GM12873 (cell line): ENCODE measurements at regions not wholly inside any gene's neighbourhood (a gene's known extent, or its start where the extent isn't known, plus 50 kb on each side); places are given as distances from the start of the nearest gene placed in this dataset.

Experiments
- TF ChIP-seq, protein P1 (sequence below): IDR thresholded peaks from 2 replicates; pipeline ENCODE4 v1.5.1; 2012; ENCODE audit warnings: low read depth, mild to moderate bottlenecking, moderate library complexity, low read length, control low read depth; ENCODE audit not compliant: insufficient read depth; ENCODE audit errors: missing control alignments

DNA sequence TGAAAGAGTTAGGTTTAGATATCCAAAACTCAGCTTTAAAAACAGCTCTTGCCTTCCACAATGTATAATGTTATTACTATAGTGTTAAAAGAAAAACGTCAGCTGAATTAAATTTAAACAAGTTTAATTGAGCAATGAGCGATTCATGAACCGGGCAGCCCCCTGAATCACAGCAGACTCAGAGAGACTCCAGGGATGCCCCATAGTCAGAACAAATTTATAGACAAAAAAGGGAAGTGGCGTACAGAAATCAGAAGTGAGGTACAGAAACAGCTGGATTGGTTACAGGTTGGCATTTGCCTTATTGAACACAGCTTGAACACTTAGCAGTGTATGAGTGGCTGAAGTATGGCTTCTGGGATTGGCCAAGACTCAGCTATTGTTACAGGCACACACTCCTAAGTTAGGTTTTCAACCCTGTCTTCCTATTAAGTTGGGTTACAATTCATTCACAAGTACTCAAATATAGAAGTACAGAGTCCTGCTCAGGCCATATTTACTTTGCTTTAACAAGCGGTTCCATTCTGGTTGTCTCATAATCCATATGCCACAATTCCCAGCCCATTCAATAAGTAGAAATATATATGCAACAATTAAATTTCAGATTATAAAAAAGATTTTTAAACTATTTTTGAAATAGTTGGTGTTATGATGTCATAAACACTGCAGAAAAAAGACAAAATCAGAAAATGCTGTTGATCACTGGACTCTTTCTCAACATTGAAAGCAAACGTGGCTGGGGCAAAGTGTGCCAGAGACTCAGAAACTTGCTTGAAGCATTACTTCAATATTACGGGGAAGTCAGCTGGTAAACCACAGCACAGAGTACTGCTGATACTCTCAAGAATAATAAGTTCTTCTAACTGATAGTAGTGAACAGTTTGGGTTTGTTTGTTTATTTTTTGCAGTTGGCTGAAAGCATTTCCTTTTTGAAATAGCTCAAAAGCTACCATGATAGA lies 459.7 kb downstream of the RAB28 start:
- TF ChIP-seq, protein P1, sequence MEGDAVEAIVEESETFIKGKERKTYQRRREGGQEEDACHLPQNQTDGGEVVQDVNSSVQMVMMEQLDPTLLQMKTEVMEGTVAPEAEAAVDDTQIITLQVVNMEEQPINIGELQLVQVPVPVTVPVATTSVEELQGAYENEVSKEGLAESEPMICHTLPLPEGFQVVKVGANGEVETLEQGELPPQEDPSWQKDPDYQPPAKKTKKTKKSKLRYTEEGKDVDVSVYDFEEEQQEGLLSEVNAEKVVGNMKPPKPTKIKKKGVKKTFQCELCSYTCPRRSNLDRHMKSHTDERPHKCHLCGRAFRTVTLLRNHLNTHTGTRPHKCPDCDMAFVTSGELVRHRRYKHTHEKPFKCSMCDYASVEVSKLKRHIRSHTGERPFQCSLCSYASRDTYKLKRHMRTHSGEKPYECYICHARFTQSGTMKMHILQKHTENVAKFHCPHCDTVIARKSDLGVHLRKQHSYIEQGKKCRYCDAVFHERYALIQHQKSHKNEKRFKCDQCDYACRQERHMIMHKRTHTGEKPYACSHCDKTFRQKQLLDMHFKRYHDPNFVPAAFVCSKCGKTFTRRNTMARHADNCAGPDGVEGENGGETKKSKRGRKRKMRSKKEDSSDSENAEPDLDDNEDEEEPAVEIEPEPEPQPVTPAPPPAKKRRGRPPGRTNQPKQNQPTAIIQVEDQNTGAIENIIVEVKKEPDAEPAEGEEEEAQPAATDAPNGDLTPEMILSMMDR = no peak

DNA sequence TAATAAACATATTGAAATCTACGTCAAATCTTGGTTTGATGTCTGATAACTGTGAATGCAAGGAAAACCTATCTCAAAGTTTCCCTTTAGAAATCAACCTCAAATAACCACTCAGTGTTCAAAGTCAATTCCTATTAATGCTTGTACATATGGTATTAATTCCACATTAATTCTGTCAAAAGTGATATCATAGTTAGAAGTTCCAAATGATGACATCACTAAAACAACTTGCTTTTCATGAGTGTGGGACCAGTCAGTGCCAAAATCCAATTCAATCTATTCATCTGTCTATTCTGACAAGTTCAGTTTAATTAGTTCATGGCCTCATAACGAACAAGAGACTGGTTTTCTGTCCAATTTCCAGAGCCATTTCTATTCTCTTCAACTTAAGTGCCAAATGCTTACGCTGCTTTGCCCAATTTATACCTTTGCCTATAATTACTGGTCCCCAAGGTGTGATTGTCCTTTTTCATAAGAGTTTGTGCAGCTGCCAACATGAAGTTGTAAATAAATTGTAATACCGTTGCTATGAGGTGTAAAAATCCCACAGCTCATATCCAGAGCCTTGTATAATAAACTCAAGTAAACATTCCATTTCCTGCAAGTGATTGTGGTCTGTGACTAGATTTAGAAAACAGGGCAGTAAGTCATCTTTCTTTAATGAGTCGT lies 476.2 kb downstream of the RAB28 start:
- TF ChIP-seq, protein P1 = no peak

DNA sequence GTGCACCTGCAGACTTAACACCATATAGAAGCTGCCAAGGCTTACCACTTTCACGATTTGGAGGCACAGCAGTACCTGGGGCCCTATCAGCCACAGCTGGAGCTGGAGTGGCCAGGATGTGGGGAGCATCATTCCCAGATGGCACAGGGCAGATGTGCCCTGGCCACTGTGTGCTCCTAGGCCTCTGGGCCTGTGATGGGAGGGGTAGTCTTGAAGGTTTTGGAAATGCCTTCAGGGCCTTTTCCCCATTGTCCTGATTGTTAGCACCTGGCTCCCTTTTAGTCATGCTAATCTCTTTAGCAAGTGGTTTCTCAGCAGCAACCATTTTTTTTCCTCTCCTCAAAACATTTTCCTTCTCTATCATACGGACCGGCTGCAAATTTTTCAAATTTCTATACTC lies 490.2 kb downstream of the RAB28 start:
- TF ChIP-seq, protein P1 = no peak

DNA sequence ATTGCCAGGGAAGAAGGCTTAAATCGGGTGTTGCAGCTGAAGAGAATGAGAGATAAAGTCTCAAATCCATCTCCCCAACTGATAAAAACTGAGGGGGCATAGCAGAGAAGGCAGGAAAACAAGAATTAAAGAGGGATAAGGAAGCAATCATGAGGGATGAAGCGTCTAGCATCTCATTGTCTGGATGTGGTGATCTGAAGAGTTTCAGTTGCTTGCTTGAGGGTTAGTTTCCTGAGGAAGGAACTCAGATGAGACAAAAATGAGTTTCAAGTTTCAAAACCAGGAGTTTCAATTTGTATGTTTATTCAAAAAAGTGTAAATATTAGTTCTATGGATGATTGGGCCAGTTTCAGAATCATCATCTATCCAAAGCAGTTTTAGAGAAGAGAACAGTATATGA lies 496.9 kb downstream of the RAB28 start:
- TF ChIP-seq, protein P1 = no peak

DNA sequence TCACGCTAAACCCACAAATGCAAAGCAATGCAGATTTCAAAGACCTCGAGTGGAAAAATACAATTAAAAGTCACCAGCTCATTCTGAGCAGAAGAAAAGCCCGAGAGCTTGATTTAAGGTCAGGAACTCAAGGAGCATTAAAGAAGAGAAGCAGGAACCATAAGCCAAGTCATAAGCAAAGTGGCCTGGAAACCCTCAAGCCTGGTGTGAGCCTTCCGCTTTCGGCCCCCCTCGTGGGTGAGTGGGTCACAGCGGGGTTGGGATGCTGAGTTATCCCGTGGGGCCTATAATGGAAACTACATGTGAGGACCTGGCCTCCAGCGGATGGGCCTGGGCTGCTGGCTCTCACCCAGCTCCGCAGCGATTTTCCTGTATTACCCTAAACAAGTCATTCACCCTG lies 504.3 kb downstream of the RAB28 start:
- TF ChIP-seq, protein P1 = no peak

DNA sequence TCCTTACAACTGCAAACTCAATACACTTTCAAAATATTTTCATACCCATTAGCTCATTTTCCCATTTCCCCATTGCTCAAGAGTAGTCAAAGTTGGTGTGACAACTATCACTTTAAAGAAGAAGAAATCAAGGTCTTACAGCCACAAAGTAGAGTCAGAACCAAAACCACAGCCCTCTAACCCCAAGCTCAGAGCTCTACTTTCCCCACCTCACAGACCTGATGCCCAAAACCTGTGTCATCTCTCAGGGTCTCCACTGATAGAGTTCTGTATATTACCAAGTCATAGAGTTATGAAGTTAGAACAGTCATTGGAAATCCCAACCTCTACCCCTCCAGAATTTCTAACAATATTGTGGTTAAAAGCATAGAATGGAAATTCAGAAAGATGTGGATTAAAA lies 505.8 kb downstream of the RAB28 start:
- TF ChIP-seq, protein P1 = no peak

DNA sequence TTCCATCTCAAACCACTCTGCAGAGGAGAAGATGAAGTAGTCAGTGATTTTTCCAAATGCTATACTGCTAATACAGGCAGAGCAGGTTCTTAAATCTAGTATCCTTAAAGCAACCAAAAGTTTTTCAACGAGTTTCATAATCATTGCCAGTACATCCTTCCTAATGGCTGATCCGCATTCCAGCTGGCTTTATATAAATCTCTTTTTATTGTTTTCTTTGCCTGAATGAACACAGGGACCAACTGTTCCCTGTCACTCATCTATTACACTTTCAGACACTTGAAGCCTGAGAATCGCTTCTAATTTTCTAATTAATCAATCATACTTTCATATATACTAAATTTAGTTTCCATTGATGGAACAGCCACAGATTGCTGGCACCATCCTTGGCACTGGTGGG lies 508.6 kb downstream of the RAB28 start:
- TF ChIP-seq, protein P1 = no peak
